B cell (primary cell): ENCODE measurements at regions not wholly inside any gene's neighbourhood (a gene's known extent, or its start where the extent isn't known, plus 50 kb on each side); places are given as distances from the start of the nearest gene placed in this dataset.

Experiments
- ATAC-seq: fragments of 200-7000 bp; cut with Tn5 transposase; one replicate; pipeline ENCODE4 v1.10.0; 2021; ENCODE audit warnings: low read depth, mild to moderate bottlenecking, moderate number of reproducible peaks, moderate library complexity
- CTCF ChIA-PET: fragments of 350-600 bp; sonication (Branson Sonifier 250); formaldehyde crosslinking; loops from one replicate; lab custom pipeline; 2021; ENCODE audit warnings: antibody characterized with exemption, inconsistent platforms; lab: Charles Lee
- POLR2A ChIA-PET: fragments of 350-600 bp; sonication (Branson Sonifier 250); formaldehyde crosslinking; loops from one replicate; lab custom pipeline; 2021; ENCODE audit warnings: antibody characterized with exemption; lab: Charles Lee
- DNase-seq: peaks from one replicate; pipeline ENCODE4 v3.0.0; 2013
- H2AFZ ChIP-seq: 2 replicates; pipeline ENCODE4 v1.6.1; 2012; ENCODE audit warnings: mild to moderate bottlenecking, low read depth, low read length; ENCODE audit not compliant: insufficient read depth, poor library complexity, severe bottlenecking
- H3K27ac ChIP-seq, 2 donors: 1 replicate in 1 of 2; 2 replicates in 1 of 2; pipeline ENCODE4 v1.5.1; 2012 to 2013; ENCODE audit warnings: low read length in 2 of 2, mild to moderate bottlenecking in 2 of 2, moderate library complexity in 1 of 2
- H3K27me3 ChIP-seq, 4 experiments: fragments of 200-600 bp in 1 of 4; sonication (generic) in 1 of 4; replicated peaks in 1 of 4; 1 replicate in 2 of 4; 2 replicates in 2 of 4; pipeline versions ENCODE4 v1.6.1 to v1.7.0; 2013 to 2016; ENCODE audit warnings: low read length in 3 of 4, mild to moderate bottlenecking in 2 of 4, mixed read lengths in 1 of 4, moderate library complexity in 1 of 4; ENCODE audit not compliant: insufficient read depth in 4 of 4, control insufficient read depth in 3 of 4; ENCODE audit errors: control extremely low read depth in 1 of 4
- H3K36me3 ChIP-seq, 2 experiments: replicated peaks in 1 of 2; 1 replicate in 1 of 2; 2 replicates in 1 of 2; pipeline versions ENCODE4 v1.6.1 to v1.7.1; 2013; ENCODE audit warnings: low read length in 1 of 2; ENCODE audit not compliant: insufficient read depth in 2 of 2, control insufficient read depth in 1 of 2; ENCODE audit errors: control extremely low read depth in 1 of 2, extremely low read depth in 1 of 2
- H3K4me1 ChIP-seq, 2 donors: fragments of 200-600 bp in 1 of 2; sonication (generic) in 1 of 2; 1 replicate in 1 of 2; 2 replicates in 1 of 2; pipeline versions ENCODE4 v1.5.1 to v1.6.1; 2013 to 2017; ENCODE audit warnings: low read length in 2 of 2; ENCODE audit not compliant: control insufficient read depth in 2 of 2, insufficient read depth in 2 of 2
- H3K4me2 ChIP-seq: replicated peaks from 2 replicates; pipeline ENCODE3; 2012; ENCODE audit warnings: mild to moderate bottlenecking, low read depth, low read length; ENCODE audit not compliant: poor library complexity, severe bottlenecking
- H3K4me3 ChIP-seq, 5 experiments: fragments of 200-600 bp in 1 of 5; sonication (generic) in 1 of 5; 1 replicate in 3 of 5; 2 replicates in 2 of 5; pipeline versions ENCODE4 v1.5.1 to v1.7.0; 2011 to 2016; ENCODE audit warnings: low read length in 4 of 5, mild to moderate bottlenecking in 4 of 5, low read depth in 2 of 5, control low read depth in 1 of 5, moderate library complexity in 1 of 5; ENCODE audit not compliant: insufficient read depth in 1 of 5; ENCODE audit errors: control extremely low read depth in 1 of 5, extremely low read depth in 1 of 5
- H3K79me2 ChIP-seq: fragments of 200-600 bp; sonication (generic); one replicate; pipeline ENCODE4 v1.6.0; 2016; ENCODE audit warnings: low read length; ENCODE audit not compliant: control insufficient read depth, insufficient read depth
- H3K9ac ChIP-seq: fragments of 200-600 bp; sonication (generic); 2 replicates; pipeline ENCODE4 v1.6.1; 2017; ENCODE audit warnings: mild to moderate bottlenecking, low read length, moderate library complexity
- H3K9me3 ChIP-seq, 3 donors: one replicate each; pipeline versions ENCODE4 v1.6.1 to v1.7.1; 2013; ENCODE audit warnings: low read length in 2 of 3; ENCODE audit not compliant: control insufficient read depth in 2 of 3, insufficient read depth in 1 of 3; ENCODE audit errors: control extremely low read depth in 1 of 3
- H4K20me1 ChIP-seq: 2 replicates; pipeline ENCODE4 v1.6.0; 2012; ENCODE audit warnings: mild to moderate bottlenecking, low read length; ENCODE audit not compliant: insufficient read depth, control insufficient read depth, poor library complexity, severe bottlenecking
- H3K27ac Mint-ChIP-seq: one replicate; pipeline ENCODE4 v1.8.0; 2021; ENCODE audit warnings: mixed read lengths
- H3K27me3 Mint-ChIP-seq: one replicate; pipeline ENCODE4 v1.8.0; 2021; ENCODE audit warnings: mixed read lengths
- H3K4me1 Mint-ChIP-seq: one replicate; pipeline ENCODE4 v1.8.0; 2021; ENCODE audit warnings: mixed read lengths
- H3K4me3 Mint-ChIP-seq: one replicate; pipeline ENCODE4 v1.8.0; 2021; ENCODE audit warnings: mixed read lengths
- H3K9me3 Mint-ChIP-seq: one replicate; pipeline ENCODE4 v1.8.0; 2022; ENCODE audit warnings: mixed read lengths; ENCODE audit not compliant: insufficient read depth
- EZH2 ChIP-seq: IDR thresholded peaks from 2 replicates; pipeline ENCODE4 v1.6.1; 2012; ENCODE audit warnings: borderline replicate concordance, low read depth, mild to moderate bottlenecking, moderate library complexity, low read length; ENCODE audit not compliant: insufficient read depth, poor library complexity, severe bottlenecking
- WGBS: methylation state at CpG from one replicate; pipeline ENCODE4 v1.1.5; 2013; ENCODE audit warnings: missing lambda C conversion rate; ENCODE audit not compliant: insufficient coverage; 5-methylcytosine and 5-hydroxymethylcytosine counted together
- intact Hi-C: fragments of 100-400 bp; cut with micrococcal nuclease; formaldehyde crosslinking; loops from one replicate; pipeline ENCODE4 v1.10.0; 2022
- TF ChIP-seq, protein P1 (sequence below): fragments of 200-600 bp; IDR thresholded peaks from one replicate; pipeline ENCODE4 v1.8.0; 2022; ENCODE audit warnings: antibody characterized with exemption, mild to moderate bottlenecking

DNA sequence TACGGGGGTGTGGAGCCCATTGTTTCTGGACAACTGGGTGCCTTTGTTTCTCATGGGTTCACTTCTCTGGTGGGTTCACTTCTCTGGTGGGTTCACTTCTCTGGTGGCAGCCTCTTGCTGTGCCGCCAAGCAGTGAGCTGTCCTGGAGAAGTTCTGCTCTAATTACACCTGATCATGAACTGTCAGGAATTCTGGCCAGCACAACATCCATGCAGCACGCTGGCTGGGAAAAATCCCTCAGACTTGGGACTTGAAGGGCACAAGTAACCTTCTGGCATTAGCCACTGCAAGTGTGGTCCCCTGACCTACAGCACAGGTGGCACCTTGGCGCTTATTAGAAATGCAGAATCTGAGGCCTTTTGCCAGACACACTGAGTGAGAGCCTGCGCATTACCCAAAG lies 752.5 kb downstream of the QKI start:
- no peak for TF ChIP-seq EZH2
- TF ChIP-seq, protein P1, sequence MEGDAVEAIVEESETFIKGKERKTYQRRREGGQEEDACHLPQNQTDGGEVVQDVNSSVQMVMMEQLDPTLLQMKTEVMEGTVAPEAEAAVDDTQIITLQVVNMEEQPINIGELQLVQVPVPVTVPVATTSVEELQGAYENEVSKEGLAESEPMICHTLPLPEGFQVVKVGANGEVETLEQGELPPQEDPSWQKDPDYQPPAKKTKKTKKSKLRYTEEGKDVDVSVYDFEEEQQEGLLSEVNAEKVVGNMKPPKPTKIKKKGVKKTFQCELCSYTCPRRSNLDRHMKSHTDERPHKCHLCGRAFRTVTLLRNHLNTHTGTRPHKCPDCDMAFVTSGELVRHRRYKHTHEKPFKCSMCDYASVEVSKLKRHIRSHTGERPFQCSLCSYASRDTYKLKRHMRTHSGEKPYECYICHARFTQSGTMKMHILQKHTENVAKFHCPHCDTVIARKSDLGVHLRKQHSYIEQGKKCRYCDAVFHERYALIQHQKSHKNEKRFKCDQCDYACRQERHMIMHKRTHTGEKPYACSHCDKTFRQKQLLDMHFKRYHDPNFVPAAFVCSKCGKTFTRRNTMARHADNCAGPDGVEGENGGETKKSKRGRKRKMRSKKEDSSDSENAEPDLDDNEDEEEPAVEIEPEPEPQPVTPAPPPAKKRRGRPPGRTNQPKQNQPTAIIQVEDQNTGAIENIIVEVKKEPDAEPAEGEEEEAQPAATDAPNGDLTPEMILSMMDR, result no peak
- no peak overlapping the region for H3K9ac ChIP-seq
- no peaks in the 10 kb centered on the region for H3K79me2 ChIP-seq
- no peak overlapping the region for H3K4me3 Mint-ChIP-seq
- peaks cover 4% of the 10 kb centered on the region for H3K9me3 Mint-ChIP-seq
- ATAC-seq (no peak), DNase-seq (no peak)
- no peaks in the 10 kb centered on the region for H4K20me1 ChIP-seq
- no peaks in the 10 kb centered on the region for H3K4me1 Mint-ChIP-seq
- no peak overlapping the region for H3K4me2 ChIP-seq
- intact Hi-C loops, result no loop called here
- 88% methylated on average over 5 of the region's 5 CpGs for WGBS
- no peaks in the 10 kb centered on the region for H3K4me1 ChIP-seq
- H3K36me3 ChIP-seq, result no peaks in the 10 kb centered on the region
- H3K9me3 ChIP-seq, result peaks cover 0 to 3% (median 0%) of the 10 kb centered on the region in 3 donors
- H3K4me3 ChIP-seq, result no peak overlapping the region
- no peak overlapping the region for H2AFZ ChIP-seq
- H3K27me3 ChIP-seq, result no peaks in the 10 kb centered on the region
- ChIA-PET CTCF (no interaction called here), POLR2A (no interaction called here)
- H3K27ac ChIP-seq, result no peak overlapping the region
- H3K27ac Mint-ChIP-seq, result no peak overlapping the region
- no peaks in the 10 kb centered on the region for H3K27me3 Mint-ChIP-seq

DNA sequence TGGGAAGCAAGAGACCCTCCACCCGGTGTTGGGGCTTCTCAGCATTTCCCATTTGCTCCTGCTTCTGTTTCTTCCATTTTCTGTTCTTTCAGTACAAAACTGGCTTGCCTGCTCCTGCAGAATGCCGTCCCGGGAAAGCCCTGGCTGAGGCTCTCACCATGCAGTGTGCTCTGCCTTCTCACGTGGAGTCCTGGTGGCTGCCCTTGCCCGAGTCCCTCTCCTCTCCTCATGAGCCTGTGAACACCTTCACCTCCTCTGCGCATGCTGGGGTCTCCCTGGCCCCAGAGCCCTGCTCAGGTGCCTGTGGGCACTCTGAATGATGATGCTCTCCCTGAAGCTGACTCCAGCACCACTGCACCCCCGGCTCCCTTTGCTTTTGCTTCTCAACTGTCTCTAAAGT lies 752.0 kb downstream of the QKI start:
- CTCF ChIA-PET, result no interaction called here
- POLR2A ChIA-PET, result no interaction called here
- peaks cover 4% of the 10 kb centered on the region for H3K9me3 Mint-ChIP-seq
- intact Hi-C loops, result no loop called here
- Histone ChIP-seq H3K4me1 (no peaks in the 10 kb centered on the region), H3K27me3 (no peaks in the 10 kb centered on the region), H3K4me3 (no peak overlapping the region), H2AFZ (no peak overlapping the region), H3K27ac (no peak overlapping the region), H3K79me2 (no peaks in the 10 kb centered on the region), H3K36me3 (no peaks in the 10 kb centered on the region), H3K4me2 (no peak overlapping the region), H3K9ac (no peak overlapping the region), H4K20me1 (no peaks in the 10 kb centered on the region), H3K9me3 (peaks cover 0 to 3% (median 0%) of the 10 kb centered on the region in 3 donors)
- TF ChIP-seq, protein P1, result no peak
- TF ChIP-seq EZH2, result no peak
- DNase-seq (no peak), ATAC-seq (no peak)
- no peak overlapping the region for H3K4me3 Mint-ChIP-seq
- H3K27ac Mint-ChIP-seq, result no peak overlapping the region
- H3K4me1 Mint-ChIP-seq, result no peaks in the 10 kb centered on the region
- WGBS, result 79% methylated on average over 7 of the region's 7 CpGs
- H3K27me3 Mint-ChIP-seq, result no peaks in the 10 kb centered on the region
